Stomach (tissue), 4 donors: ENCODE measurements at regions not wholly inside any gene's neighbourhood (a gene's known extent, or its start where the extent isn't known, plus 50 kb on each side); places are given as distances from the start of the nearest gene placed in this dataset.

ENCODE experiments used
- CTCF ChIP-seq, 7 experiments: fragments of 450-650 bp in 4 of 7; fragments of 200-600 bp in 3 of 7; sonication (generic) in 3 of 7; IDR thresholded peaks; one replicate each; pipeline ENCODE4 v1.5.1; 2016 to 2019; ENCODE audit warnings: antibody characterized with exemption in 7 of 7, control low read depth in 2 of 7, mild to moderate bottlenecking in 1 of 7
- EP300 ChIP-seq: sonication (generic); formaldehyde crosslinking; IDR thresholded peaks from one replicate; pipeline ENCODE4 v1.6.1; 2017; ENCODE audit warnings: antibody characterized with exemption
- POLR2A ChIP-seq, 4 donors: fragments of 450-650 bp; IDR thresholded peaks; one replicate each; pipeline ENCODE4 v1.6.1; 2016; ENCODE audit warnings: antibody characterized with exemption in 4 of 4, control low read depth in 2 of 4, mild to moderate bottlenecking in 1 of 4, moderate library complexity in 1 of 4

GRCh38 chr7:88361357-88361756 is 54.7 kb upstream of the STEAP4 start:
- TF ChIP-seq CTCF (IDR thresholded peaks at IDR 0.05) (no peak), POLR2A (IDR thresholded peaks at IDR 0.05) (no peak), EP300 (no peak)
